ENCODE measurements at regions not wholly inside any gene's neighbourhood (a gene's known extent, or its start where the extent isn't known, plus 50 kb on each side); places are given as distances from the start of the nearest gene placed in this dataset.

DNA sequence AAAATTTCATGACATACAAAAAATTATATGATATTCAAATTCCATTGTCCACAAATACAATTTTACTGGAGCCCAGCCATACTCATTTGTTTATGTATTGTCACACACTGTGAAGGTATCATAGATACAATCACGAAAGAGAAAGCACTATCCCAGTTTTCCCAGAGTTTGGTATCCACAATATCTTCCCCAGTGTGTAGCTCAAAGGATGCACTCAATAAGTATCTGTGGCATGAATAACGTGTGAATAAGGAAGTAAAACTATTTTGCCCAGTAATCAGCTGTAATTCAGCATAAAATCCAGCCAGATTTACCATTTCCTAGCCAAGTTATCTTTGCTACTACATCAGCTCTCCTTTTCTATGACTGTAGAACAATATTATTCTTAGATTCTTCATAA lies 131.3 kb upstream of the KCNMB2 start:
- CTCF ChIA-PET, result no interaction called here

DNA sequence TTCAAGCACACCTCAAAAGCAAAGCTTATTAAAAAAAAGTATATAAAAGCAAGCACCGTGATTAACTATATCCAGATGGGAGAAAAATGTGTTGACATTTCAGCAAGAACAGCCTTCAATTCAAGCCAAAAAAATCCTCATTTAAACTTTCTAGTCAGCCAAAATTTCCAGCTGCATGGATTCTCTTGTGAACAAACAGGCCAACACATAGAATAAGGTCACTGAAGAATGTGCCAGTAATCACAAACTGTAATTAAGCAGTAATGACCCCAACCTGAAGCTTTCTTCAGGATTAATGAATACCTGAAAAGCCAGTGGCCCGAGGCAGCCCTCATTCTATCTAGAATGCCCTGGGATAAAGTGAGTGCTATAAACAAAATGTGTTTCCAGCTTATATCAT lies 130.7 kb upstream of the KCNMB2 start:
- H3K27ac ChIP-seq (ENCODE audit: low read depth in 1 of 2, low read length in 2 of 2), result no peak overlapping the region
- H3K27me3 Mint-ChIP-seq, result peaks cover 10% of the 10 kb centered on the region
- no peaks in the 10 kb centered on the region for H3K9me3 ChIP-seq (ENCODE audit: control insufficient read depth in 1 of 2, insufficient read depth in 1 of 2, low read length in 2 of 2)
- H3K4me3 ChIP-seq (ENCODE audit: low read length), result no peak overlapping the region
- no peaks in the 10 kb centered on the region for H3K9me3 Mint-ChIP-seq
- H3K36me3 ChIP-seq (ENCODE audit: insufficient read depth, low read length), result no peaks in the 10 kb centered on the region
- no peak overlapping the region for H3K4me3 Mint-ChIP-seq
- intact Hi-C loops (cut with DNase I, micrococcal nuclease), result no loop called here
- no peaks in the 10 kb centered on the region for H3K27me3 ChIP-seq (ENCODE audit: control insufficient read depth in 1 of 2, insufficient read depth in 2 of 2, low read length in 2 of 2)
- H3K4me1 Mint-ChIP-seq (ENCODE audit: low read depth), result no peaks in the 10 kb centered on the region
- H3K36me3 Mint-ChIP-seq (ENCODE audit: low read depth), result no peaks in the 10 kb centered on the region
- DNase-seq, result no peak
- ChIA-PET POLR2A (interaction anchor here (0.7 kb wide), 1 partner anchor 16 kb away, joined by 3 read pairs; no protein-coding TSS in a partner anchor), CTCF (no interaction called here)
- H3K4me1 ChIP-seq (ENCODE audit: insufficient read depth, low read length), result no peaks in the 10 kb centered on the region
- H3K27ac Mint-ChIP-seq, result no peak overlapping the region
- TF ChIP-seq, protein P1, sequence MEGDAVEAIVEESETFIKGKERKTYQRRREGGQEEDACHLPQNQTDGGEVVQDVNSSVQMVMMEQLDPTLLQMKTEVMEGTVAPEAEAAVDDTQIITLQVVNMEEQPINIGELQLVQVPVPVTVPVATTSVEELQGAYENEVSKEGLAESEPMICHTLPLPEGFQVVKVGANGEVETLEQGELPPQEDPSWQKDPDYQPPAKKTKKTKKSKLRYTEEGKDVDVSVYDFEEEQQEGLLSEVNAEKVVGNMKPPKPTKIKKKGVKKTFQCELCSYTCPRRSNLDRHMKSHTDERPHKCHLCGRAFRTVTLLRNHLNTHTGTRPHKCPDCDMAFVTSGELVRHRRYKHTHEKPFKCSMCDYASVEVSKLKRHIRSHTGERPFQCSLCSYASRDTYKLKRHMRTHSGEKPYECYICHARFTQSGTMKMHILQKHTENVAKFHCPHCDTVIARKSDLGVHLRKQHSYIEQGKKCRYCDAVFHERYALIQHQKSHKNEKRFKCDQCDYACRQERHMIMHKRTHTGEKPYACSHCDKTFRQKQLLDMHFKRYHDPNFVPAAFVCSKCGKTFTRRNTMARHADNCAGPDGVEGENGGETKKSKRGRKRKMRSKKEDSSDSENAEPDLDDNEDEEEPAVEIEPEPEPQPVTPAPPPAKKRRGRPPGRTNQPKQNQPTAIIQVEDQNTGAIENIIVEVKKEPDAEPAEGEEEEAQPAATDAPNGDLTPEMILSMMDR (IDR thresholded peaks at IDR 0.05), result no peak
- ATAC-seq (ENCODE audit: poor library complexity), result no peak

More for the DNA sequence above, 131.3 kb upstream of the KCNMB2 start:
- POLR2A ChIA-PET, result no interaction called here
- Histone ChIP-seq H3K36me3 (ENCODE audit: insufficient read depth, low read length) (no peaks in the 10 kb centered on the region), H3K4me1 (ENCODE audit: insufficient read depth, low read length) (no peaks in the 10 kb centered on the region), H3K4me3 (ENCODE audit: low read length) (no peak overlapping the region), H3K27me3 (ENCODE audit: control insufficient read depth in 1 of 2, insufficient read depth in 2 of 2, low read length in 2 of 2) (no peaks in the 10 kb centered on the region), H3K9me3 (ENCODE audit: control insufficient read depth in 1 of 2, insufficient read depth in 1 of 2, low read length in 2 of 2) (no peaks in the 10 kb centered on the region), H3K27ac (ENCODE audit: low read depth in 1 of 2, low read length in 2 of 2) (no peak overlapping the region)
- Mint-ChIP-seq H3K36me3 (ENCODE audit: low read depth) (no peaks in the 10 kb centered on the region), H3K4me3 (no peak overlapping the region), H3K27me3 (peaks cover 10% of the 10 kb centered on the region), H3K27ac (no peak overlapping the region), H3K9me3 (no peaks in the 10 kb centered on the region), H3K4me1 (ENCODE audit: low read depth) (no peaks in the 10 kb centered on the region)
- TF ChIP-seq, protein P1 (IDR thresholded peaks at IDR 0.05), result no peak
- DNase-seq (no peak), ATAC-seq (ENCODE audit: poor library complexity) (no peak)
- intact Hi-C loops (cut with DNase I, micrococcal nuclease), result no loop called here

DNA sequence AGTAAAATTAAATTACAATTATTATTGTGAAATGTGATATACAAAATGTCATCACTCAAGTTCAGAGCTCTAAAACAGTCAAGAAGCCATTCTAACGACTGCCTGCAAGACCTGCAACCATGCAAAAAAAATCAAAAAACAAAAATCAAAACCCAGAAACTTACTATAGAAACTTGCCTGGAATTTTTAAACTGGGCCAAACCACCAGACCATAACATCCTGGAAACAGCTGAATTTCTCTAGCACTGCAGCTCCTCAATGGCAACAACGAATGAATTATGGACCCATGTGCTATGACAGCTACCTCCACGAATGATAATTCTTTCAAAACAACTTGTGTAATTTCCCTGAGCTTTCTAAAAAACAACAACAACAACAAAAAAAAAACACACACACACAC lies 130.0 kb upstream of the KCNMB2 start:
- TF ChIP-seq, protein P1 (IDR thresholded peaks at IDR 0.05), result no peak
- ATAC-seq (ENCODE audit: poor library complexity) (no peak), DNase-seq (no peak)
- Mint-ChIP-seq H3K27me3 (peaks cover 10% of the 10 kb centered on the region), H3K4me3 (no peak overlapping the region), H3K36me3 (ENCODE audit: low read depth) (no peaks in the 10 kb centered on the region), H3K4me1 (ENCODE audit: low read depth) (no peaks in the 10 kb centered on the region), H3K9me3 (no peaks in the 10 kb centered on the region), H3K27ac (no peak overlapping the region)
- no peak overlapping the region for H3K27ac ChIP-seq (ENCODE audit: low read depth in 1 of 2, low read length in 2 of 2)
- POLR2A ChIA-PET, result no interaction called here
- CTCF ChIA-PET, result no interaction called here
- no peaks in the 10 kb centered on the region for H3K4me1 ChIP-seq (ENCODE audit: insufficient read depth, low read length)
- H3K9me3 ChIP-seq (ENCODE audit: control insufficient read depth in 1 of 2, insufficient read depth in 1 of 2, low read length in 2 of 2), result no peaks in the 10 kb centered on the region
- intact Hi-C loops (cut with DNase I, micrococcal nuclease), result no loop called here
- H3K27me3 ChIP-seq (ENCODE audit: control insufficient read depth in 1 of 2, insufficient read depth in 2 of 2, low read length in 2 of 2), result no peaks in the 10 kb centered on the region
- no peaks in the 10 kb centered on the region for H3K36me3 ChIP-seq (ENCODE audit: insufficient read depth, low read length)
- no peak overlapping the region for H3K4me3 ChIP-seq (ENCODE audit: low read length)
